ENCODE measurements at regions not wholly inside any gene's neighbourhood (a gene's known extent, or its start where the extent isn't known, plus 50 kb on each side); places are given as distances from the start of the nearest gene placed in this dataset.

DNA sequence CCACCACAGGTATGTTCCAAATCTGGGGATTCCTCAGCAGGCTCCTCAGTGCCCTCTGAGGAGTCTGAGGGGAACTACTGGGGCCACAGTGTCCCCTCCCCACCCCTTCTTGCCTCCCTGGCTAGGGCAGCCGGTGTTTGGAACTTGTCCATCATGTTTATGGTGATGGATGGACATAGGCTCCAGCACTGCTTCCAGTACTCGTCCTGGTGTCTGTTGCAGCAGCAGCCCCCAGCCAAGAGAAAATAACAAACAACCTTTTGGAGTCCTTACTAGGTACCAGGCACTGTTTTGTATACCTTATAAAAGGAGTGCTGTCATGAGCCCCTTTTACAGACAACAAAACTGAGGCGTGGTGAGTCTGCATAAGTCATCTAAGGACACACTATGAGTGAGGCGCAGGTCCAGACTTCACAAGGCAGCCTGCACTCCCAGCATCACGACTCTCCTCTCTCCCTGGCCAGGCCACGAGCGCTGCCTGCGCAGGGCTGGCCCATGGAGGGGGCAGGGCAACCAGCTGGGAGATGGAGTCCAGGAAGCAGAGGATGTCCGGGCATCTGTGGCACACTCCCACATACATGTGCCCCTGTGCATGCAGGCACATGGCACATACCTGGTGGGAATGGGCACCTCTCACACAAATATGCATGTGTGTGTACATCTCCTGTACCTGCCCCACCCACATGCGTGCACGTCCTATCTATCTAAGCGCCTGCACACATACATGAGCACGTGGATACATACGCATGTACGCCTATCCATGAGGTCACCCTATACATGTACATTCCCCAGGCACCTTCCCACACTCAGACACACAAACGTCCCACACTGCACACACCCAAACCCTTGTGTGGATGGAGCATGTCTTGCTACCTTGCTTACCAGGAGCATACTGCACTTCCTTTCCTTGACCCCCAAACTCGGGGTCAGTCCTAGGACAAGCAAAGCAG, 152.7 kb downstream of the VEGFA start:
- TF ChIP-seq, protein P1, sequence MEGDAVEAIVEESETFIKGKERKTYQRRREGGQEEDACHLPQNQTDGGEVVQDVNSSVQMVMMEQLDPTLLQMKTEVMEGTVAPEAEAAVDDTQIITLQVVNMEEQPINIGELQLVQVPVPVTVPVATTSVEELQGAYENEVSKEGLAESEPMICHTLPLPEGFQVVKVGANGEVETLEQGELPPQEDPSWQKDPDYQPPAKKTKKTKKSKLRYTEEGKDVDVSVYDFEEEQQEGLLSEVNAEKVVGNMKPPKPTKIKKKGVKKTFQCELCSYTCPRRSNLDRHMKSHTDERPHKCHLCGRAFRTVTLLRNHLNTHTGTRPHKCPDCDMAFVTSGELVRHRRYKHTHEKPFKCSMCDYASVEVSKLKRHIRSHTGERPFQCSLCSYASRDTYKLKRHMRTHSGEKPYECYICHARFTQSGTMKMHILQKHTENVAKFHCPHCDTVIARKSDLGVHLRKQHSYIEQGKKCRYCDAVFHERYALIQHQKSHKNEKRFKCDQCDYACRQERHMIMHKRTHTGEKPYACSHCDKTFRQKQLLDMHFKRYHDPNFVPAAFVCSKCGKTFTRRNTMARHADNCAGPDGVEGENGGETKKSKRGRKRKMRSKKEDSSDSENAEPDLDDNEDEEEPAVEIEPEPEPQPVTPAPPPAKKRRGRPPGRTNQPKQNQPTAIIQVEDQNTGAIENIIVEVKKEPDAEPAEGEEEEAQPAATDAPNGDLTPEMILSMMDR (IDR thresholded peaks at IDR 0.05) = no peak

DNA sequence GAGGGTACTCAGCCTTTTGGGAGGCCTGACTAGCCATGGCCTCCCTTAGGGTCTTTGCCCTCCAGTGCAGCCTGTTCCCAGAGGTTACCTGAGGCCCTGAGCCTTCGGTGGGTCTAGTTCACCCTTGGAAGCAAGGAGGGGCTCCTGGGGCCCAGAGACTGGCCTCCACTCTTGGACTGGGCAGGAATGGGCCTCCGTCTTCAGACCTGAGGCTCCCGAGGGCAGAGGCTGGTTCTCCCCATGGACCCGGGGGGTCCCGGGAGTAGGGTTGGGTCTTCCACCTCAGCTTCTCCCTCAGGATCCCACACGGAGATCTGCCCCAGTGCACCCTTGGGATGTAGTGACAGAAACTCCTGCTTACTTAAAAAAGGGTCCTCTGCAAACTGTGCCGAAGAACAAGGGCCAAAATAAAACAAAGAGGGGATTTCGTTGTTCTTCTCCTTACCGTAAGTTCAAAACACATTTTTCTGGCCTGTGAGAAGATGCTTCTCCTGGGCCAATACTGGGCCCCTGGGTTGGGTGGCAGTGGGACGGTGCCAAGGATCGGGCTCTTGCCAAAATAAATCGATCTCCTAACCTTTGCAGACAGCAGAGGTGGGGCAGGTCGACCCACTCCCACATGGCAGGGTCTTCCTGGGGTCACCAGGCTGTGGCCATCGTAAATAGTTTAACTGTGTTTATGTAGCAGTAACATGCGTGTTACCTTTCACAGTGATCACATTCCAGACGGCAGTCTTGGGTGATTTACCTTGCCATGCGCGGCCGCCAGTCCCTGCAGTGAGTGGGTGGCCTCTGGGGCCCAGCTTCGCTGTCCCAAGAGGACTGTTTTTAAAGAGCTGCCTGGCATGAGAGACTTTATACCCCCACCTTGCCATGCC, 151.8 kb downstream of the VEGFA start:
- TF ChIP-seq, protein P1 (IDR thresholded peaks at IDR 0.05) = no peak

DNA sequence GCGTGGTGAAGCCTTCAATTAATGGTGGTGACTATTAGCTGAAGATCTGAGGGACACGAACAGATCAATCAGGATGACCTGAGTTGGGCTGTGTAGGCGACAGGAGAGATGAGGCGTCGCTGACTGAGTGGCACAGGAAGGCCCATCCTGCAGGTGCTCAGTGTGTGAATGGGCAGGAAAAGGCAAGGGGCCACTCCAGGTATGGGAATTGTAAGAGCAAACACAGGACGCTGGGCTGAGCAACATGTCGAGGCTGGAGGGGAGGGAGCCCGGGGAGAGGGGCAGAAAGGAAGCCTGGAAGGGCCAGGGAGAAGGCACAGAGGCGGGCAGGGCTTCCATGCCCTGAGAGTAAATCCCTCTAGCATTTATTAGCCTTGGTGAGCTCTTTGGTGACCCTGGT, 151.0 kb downstream of the VEGFA start:
- TF ChIP-seq, protein P1 (IDR thresholded peaks at IDR 0.05) = no peak

DNA sequence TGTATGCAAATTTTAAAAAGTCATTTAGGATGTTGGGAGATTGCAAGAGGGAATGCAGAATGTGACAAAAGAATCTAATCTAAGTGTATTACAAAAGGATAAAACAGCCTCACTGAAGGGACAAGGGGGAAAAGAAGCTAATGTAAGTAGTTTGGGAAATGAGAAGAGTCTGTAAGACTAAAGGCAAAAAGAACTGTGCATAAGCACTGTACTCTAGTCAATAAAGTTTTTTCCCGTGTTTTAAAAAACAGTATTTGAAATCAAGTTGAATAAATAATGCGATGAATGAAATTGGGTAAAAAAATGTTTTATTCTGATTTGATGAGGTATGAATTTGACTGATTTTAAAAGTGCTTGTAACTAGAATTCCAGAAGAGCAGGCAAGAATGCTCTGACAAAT, 149.8 kb downstream of the VEGFA start:
- TF ChIP-seq, protein P1 (IDR thresholded peaks at IDR 0.05) = no peak

DNA sequence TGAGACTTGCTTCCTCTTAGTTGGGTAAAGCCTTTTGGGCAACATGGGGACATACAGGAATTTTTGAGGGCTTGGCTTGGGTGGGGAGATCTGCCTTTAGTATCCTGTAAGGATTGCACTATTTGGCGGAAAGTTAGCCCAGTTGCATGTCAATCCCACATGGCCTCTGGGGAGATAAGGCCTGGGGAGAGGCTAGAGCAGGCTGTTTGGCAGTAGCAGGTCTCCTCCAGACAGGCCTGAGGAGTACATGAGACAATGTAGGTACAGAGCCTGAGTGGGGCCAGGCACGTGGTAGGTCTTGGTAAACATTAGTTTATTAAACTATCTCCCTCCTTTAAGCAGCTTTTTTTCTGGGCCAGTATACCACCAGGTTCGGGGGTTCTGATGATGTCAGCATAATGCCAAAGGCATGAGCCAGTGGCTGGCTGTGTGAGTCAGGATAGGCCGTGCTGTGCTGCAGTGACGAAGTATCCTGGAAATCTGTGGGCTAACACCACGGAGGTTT, 147.9 kb downstream of the VEGFA start:
- TF ChIP-seq, protein P1 (IDR thresholded peaks at IDR 0.05) = no peak

DNA sequence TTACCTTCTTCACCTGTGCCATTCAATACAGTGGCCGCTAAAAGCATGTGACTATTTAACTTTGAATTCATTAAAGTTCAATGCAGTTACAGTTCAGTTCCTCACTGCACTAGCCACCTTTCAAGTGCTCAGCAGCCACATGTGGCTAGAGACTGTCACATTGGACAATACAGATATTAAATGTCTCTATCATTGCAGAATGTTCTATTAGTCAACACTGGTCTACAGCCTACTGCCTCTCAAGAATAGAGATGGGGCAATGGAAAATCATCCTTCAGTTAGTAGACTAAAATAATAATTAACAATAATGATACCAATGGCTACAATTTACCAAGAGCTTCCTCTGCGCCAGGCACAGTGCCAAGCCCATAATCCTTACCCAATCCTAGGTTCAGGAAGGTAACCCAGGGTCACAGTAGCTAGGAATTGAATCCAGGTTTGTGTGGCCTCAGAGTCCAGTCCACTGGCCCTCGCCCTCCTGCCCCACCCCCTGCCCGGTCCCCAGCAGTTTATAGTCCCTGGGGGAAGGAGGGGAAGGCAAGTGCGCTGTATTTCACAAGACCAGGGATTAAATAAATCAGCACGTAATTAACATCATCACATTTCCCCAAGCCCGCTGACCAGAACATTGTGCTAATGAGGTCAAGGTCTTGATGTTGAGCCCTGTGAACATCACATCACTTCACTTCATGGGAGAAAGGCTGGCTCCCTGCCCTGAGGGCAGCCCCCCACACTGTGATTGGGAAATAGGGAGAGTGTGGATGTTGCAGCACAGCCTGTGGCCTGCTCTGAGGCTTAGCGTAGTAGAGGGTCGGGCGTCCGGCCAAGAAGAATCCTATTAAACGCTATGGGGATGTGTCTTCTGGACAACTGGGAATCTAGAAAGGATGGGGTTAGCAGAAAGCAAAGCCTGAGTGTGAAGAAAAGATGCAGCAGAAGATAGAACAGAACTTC, 147.2 kb downstream of the VEGFA start:
- TF ChIP-seq, protein P1 (IDR thresholded peaks at IDR 0.05) = no peak

Data from LNCAP (cell line).